HG03469 (cell line): ENCODE measurements at regions not wholly inside any gene's neighbourhood (a gene's known extent, or its start where the extent isn't known, plus 50 kb on each side); places are given as distances from the start of the nearest gene placed in this dataset.

Source experiments
- ATAC-seq: cut with Tn5 transposase; IDR thresholded peaks from one replicate; pipeline ENCODE4 v1.9.1; 2021; ENCODE audit warnings: mild to moderate bottlenecking, moderate library complexity, moderate number of reproducible peaks; ENCODE audit not compliant: unreplicated experiment

GRCh38 chr3:71865727-71866126 is 80.8 kb upstream of the PROK2 start:
- ATAC-seq, result no peak

- ATAC-seq, result no peak
Measured at GRCh38 chr3:71863563-71864190, 78.7 kb upstream of the PROK2 start.

- ATAC-seq, result no peak
Measured at GRCh38 chr3:71862371-71863140, 77.6 kb upstream of the PROK2 start.

GRCh38 chr3:71859123-71859519 is 74.2 kb upstream of the PROK2 start:
- ATAC-seq, result no peak

GRCh38 chr3:71858503-71859122 is 73.7 kb upstream of the PROK2 start:
- ATAC-seq, result no peak

GRCh38 chr3:71857956-71858355 is 73.0 kb upstream of the PROK2 start:
- ATAC-seq, result no peak

- no peak for ATAC-seq
Measured at GRCh38 chr3:71854706-71855105, 69.8 kb upstream of the PROK2 start.

- ATAC-seq, result no peak
Measured at GRCh38 chr3:71854096-71854495, 69.1 kb upstream of the PROK2 start.

GRCh38 chr3:71851878-71852277 is 66.9 kb upstream of the PROK2 start:
- no peak for ATAC-seq

- no peak for ATAC-seq
Measured at GRCh38 chr3:71850654-71851053, 65.7 kb upstream of the PROK2 start.

GRCh38 chr3:71849681-71850080 is 64.7 kb upstream of the PROK2 start:
- no peak for ATAC-seq

GRCh38 chr3:71847794-71848193 is 62.8 kb upstream of the PROK2 start:
- ATAC-seq, result no peak

GRCh38 chr3:71846185-71846584 is 61.2 kb upstream of the PROK2 start:
- no peak for ATAC-seq

- ATAC-seq, result no peak
Measured at GRCh38 chr3:71843071-71843470, 58.1 kb upstream of the PROK2 start.

GRCh38 chr3:71838406-71838805 is 53.5 kb upstream of the PROK2 start:
- ATAC-seq, result no peak
